ENCODE measurements at regions not wholly inside any gene's neighbourhood (a gene's known extent, or its start where the extent isn't known, plus 50 kb on each side); places are given as distances from the start of the nearest gene placed in this dataset.

DNA sequence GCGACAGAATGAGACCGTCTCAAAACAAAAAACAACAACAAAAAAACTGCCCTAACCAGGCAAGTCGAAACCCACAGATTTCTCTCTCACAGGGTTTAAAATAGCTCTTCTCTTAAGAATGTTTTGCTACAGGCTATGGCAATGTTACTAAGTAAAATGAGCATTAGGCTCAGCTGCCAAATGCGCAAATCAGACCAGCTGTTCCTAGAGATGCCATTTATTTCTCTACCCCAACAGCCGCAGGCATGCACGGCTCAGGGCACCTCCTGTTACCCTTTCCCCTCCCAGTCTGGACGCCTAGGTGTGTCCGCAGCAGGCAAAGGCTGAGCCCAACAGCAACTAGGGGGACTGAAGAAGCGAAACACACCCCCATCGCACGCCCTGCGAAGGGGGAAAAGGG, 168.3 kb upstream of the MBL2 start:
- intact Hi-C loops (cut with micrococcal nuclease): no loop called here
- no peaks in the 10 kb centered on the region for H3K79me2 ChIP-seq (ENCODE audit: insufficient read depth, low read length)
- no peak overlapping the region for H3K4me3 Mint-ChIP-seq

DNA sequence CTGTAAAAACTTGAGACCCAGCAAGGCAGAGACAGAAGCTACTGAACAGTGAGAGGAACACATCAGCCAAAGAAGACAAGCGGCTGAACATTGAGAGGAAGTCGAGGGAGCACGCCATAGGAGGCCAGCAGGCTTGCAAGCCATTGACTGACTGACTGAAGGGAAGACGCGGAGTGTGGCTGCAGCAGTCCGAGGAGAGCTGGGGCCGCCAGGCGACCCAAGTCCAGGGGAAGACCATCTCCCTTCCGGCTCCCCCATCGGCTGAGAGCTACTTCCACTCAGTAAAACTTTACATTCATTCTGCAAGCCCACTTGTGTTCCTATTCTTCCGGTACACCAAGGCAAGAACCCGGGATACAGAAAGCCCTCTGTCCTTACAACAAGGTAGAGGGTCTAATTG, 167.3 kb upstream of the MBL2 start:
- H2AFZ ChIP-seq (ENCODE audit: insufficient read depth, low read depth, low read length, poor library complexity, severe bottlenecking): no peak overlapping the region
- no peak overlapping the region for H3K4me2 ChIP-seq (replicated peaks; ENCODE audit: extremely low read depth, low read length, poor library complexity, severe bottlenecking)
- no peaks in the 10 kb centered on the region for H3K4me1 ChIP-seq (ENCODE audit: control insufficient read depth in 1 of 2, insufficient read depth in 2 of 2, low read length in 2 of 2)
- H3K27ac ChIP-seq (ENCODE audit: low read depth in 1 of 2, low read length in 2 of 2): no peak overlapping the region
- H4K20me1 ChIP-seq (ENCODE audit: insufficient read depth, low read length): no peaks in the 10 kb centered on the region
- no peaks in the 10 kb centered on the region for H3K79me2 ChIP-seq (ENCODE audit: insufficient read depth, low read length)
- peaks cover 0 to 8% of the 10 kb centered on the region in 2 donors for H3K9me3 ChIP-seq (replicated peaks in 1 of 2; ENCODE audit: control insufficient read depth in 1 of 2, insufficient read depth in 1 of 2, low read length in 2 of 2)
- H3K27me3 ChIP-seq (ENCODE audit: control insufficient read depth in 2 of 2, insufficient read depth in 2 of 2, low read length in 2 of 2): no peaks in the 10 kb centered on the region
- H3K9ac ChIP-seq (ENCODE audit: insufficient read depth, low read length, poor library complexity, severe bottlenecking): no peak overlapping the region
- intact Hi-C loops (cut with micrococcal nuclease): no loop called here
- TF ChIP-seq, protein P1, sequence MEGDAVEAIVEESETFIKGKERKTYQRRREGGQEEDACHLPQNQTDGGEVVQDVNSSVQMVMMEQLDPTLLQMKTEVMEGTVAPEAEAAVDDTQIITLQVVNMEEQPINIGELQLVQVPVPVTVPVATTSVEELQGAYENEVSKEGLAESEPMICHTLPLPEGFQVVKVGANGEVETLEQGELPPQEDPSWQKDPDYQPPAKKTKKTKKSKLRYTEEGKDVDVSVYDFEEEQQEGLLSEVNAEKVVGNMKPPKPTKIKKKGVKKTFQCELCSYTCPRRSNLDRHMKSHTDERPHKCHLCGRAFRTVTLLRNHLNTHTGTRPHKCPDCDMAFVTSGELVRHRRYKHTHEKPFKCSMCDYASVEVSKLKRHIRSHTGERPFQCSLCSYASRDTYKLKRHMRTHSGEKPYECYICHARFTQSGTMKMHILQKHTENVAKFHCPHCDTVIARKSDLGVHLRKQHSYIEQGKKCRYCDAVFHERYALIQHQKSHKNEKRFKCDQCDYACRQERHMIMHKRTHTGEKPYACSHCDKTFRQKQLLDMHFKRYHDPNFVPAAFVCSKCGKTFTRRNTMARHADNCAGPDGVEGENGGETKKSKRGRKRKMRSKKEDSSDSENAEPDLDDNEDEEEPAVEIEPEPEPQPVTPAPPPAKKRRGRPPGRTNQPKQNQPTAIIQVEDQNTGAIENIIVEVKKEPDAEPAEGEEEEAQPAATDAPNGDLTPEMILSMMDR (IDR thresholded peaks at IDR 0.05): no peak
- Mint-ChIP-seq H3K27ac (no peak overlapping the region), H3K36me3 (no peaks in the 10 kb centered on the region), H3K9me3 (peaks cover 0 to 12% (median 2%) of the 10 kb centered on the region in 7 donors), H3K4me3 (no peak overlapping the region), H3K4me1 (no peaks in the 10 kb centered on the region), H3K27me3 (ENCODE audit: low read depth in 3 of 3) (no peaks in the 10 kb centered on the region)
- no peaks in the 10 kb centered on the region for H3K36me3 ChIP-seq (replicated peaks in 1 of 2; ENCODE audit: control insufficient read depth in 1 of 2, insufficient read depth in 2 of 2, low read length in 2 of 2)
- DNase-seq: no peak
- no peak overlapping the region for H3K4me3 ChIP-seq (replicated peaks in 1 of 3; ENCODE audit: low read depth in 2 of 3, low read length in 3 of 3)
- WGBS (ENCODE audit: insufficient coverage): 94% methylated on average over 8 of the region's 12 CpGs

More for the DNA sequence above, 168.3 kb upstream of the MBL2 start:
- no peak overlapping the region for H3K27ac ChIP-seq (ENCODE audit: low read depth in 1 of 2, low read length in 2 of 2)
- no peaks in the 10 kb centered on the region for H3K27me3 ChIP-seq (ENCODE audit: control insufficient read depth in 2 of 2, insufficient read depth in 2 of 2, low read length in 2 of 2)
- H2AFZ ChIP-seq (ENCODE audit: insufficient read depth, low read depth, low read length, poor library complexity, severe bottlenecking): no peak overlapping the region
- no peak for DNase-seq
- H3K4me1 Mint-ChIP-seq: peaks cover 5% of the 10 kb centered on the region
- H3K4me3 ChIP-seq (replicated peaks in 1 of 3; ENCODE audit: low read depth in 2 of 3, low read length in 3 of 3): no peak overlapping the region
- H3K27me3 Mint-ChIP-seq (ENCODE audit: low read depth in 3 of 3): no peaks in the 10 kb centered on the region
- H3K36me3 ChIP-seq (replicated peaks in 1 of 2; ENCODE audit: control insufficient read depth in 1 of 2, insufficient read depth in 2 of 2, low read length in 2 of 2): no peaks in the 10 kb centered on the region
- H4K20me1 ChIP-seq (ENCODE audit: insufficient read depth, low read length): no peaks in the 10 kb centered on the region
- H3K4me2 ChIP-seq (replicated peaks; ENCODE audit: extremely low read depth, low read length, poor library complexity, severe bottlenecking): no peak overlapping the region
- WGBS (ENCODE audit: insufficient coverage): 97% methylated on average over 9 of the region's 12 CpGs
- no peak overlapping the region for H3K9ac ChIP-seq (ENCODE audit: insufficient read depth, low read length, poor library complexity, severe bottlenecking)
- peaks cover 0 to 12% (median 2%) of the 10 kb centered on the region in 7 donors for H3K9me3 Mint-ChIP-seq
- H3K4me1 ChIP-seq (ENCODE audit: control insufficient read depth in 1 of 2, insufficient read depth in 2 of 2, low read length in 2 of 2): no peaks in the 10 kb centered on the region
- H3K27ac Mint-ChIP-seq: no peak overlapping the region
- TF ChIP-seq, protein P1 (IDR thresholded peaks at IDR 0.05): no peak
- H3K9me3 ChIP-seq (replicated peaks in 1 of 2; ENCODE audit: control insufficient read depth in 1 of 2, insufficient read depth in 1 of 2, low read length in 2 of 2): peaks cover 0 to 8% of the 10 kb centered on the region in 2 donors
- no peaks in the 10 kb centered on the region for H3K36me3 Mint-ChIP-seq
